Right lobe of liver (tissue), 6 donors: ENCODE measurements at regions not wholly inside any gene's neighbourhood (a gene's known extent, or its start where the extent isn't known, plus 50 kb on each side); places are given as distances from the start of the nearest gene placed in this dataset.
A peak's percentile ranks its signal among the peaks of the same experiment; 100 is the strongest.

Experiments used
- ATAC-seq, 4 donors: fragments of 200-7000 bp; cut with Tn5 transposase; one replicate each; pipeline ENCODE4 v1.9.1; 2020; ENCODE audit warnings: mild to moderate bottlenecking in 4 of 4, moderate library complexity in 4 of 4
- DNase-seq, 3 donors: peaks; one replicate each; pipeline ENCODE4 v3.0.0-alpha.2; 2020
- H3K27ac ChIP-seq, 3 donors: fragments of 200-600 bp; one replicate each; pipeline ENCODE4 v1.8.0; 2022
- H3K27me3 ChIP-seq, 2 donors: fragments of 200-600 bp; one replicate each; pipeline ENCODE4 v1.8.0; 2022
- H3K36me3 ChIP-seq, 4 donors: fragments of 200-600 bp; sonication (generic) in 1 of 4; one replicate each; pipeline versions ENCODE4 v1.5.1 to v1.8.0; 2017 to 2022; ENCODE audit warnings: control low read depth in 1 of 4
- H3K4me1 ChIP-seq, 4 donors: fragments of 200-600 bp; sonication (generic) in 1 of 4; one replicate each; pipeline versions ENCODE4 v1.5.1 to v1.8.0; 2017 to 2022; ENCODE audit warnings: control low read depth in 1 of 4
- H3K4me3 ChIP-seq, 3 donors: fragments of 200-600 bp; one replicate each; pipeline ENCODE4 v1.8.0; 2022
- H3K9me3 ChIP-seq, 4 donors: fragments of 200-600 bp; sonication (generic) in 1 of 4; one replicate each; pipeline versions ENCODE4 v1.5.1 to v1.8.0; 2017 to 2022; ENCODE audit warnings: control low read depth in 1 of 4
- POLR2A ChIP-seq: fragments of 450-650 bp; IDR thresholded peaks from one replicate; pipeline ENCODE4 v1.6.1; 2017; ENCODE audit warnings: antibody characterized with exemption, mild to moderate bottlenecking
- WGBS: methylation state at CpG from one replicate; pipeline ENCODE4 v1.1.6; 2018; ENCODE audit warnings: low coverage, low lambda C conversion rate; ENCODE audit not compliant: insufficient coverage; ENCODE audit errors: missing lambda C conversion rate; 5-methylcytosine and 5-hydroxymethylcytosine counted together
- intact Hi-C, 2 donors: fragments of 100-400 bp; cut with DNase I; formaldehyde crosslinking; loops; one replicate each; pipeline versions ENCODE4 v1.11.2 to v1.14.1; 2022
- TF ChIP-seq, protein P1 (sequence below), 4 donors: fragments of 200-600 bp in 3 of 4; fragments of 450-650 bp in 1 of 4; IDR thresholded peaks; one replicate each; pipeline versions ENCODE4 v1.5.1 to v1.8.0; 2016 to 2022; ENCODE audit warnings: antibody characterized with exemption in 4 of 4, mild to moderate bottlenecking in 2 of 4
- donor health status: DM: no; HTN: yes; CAD: no.
- donor health status: DM: no; HTN: no; CAD: no.
- donor health status: DM: no; HTN: no; CAD: no.
- donor health status: DM: no; HTN: yes; CAD: no.
- donor health status: DM: no; HTN: yes; CAD: no.

DNA sequence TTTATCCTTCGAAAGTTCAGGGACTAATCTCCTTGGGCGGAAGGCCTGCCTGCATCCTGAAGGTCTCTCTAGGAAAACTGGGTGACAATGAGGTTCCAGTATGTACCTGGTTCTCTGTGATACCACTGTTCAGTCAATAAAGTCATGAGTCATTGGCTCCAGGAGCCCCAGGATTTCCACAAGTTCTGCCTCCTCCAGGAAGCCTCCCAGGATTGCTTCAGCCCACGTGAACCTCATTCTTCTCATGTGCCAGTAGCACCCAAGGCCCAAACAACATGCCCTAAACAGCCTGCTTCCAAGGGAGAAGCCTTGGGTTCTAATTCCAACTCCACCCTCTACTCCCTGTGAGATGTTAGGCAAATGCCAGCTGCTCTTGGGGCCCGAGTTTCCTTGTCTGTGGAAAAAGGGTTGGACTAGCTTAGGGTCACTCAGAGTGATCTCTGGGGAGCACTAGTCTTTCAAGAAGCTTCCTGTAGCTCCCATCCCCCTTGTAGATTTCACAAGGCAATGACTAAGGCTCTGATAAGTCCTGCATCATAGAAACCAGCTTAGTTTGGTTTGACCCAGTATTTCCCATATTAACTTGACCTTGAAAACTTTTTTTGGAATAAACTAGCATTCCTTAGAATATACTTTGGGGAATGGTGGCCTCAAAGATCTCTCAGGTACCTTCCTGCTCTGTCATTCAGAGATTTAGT lies 118.3 kb upstream of the ATP2B2 start:
- H3K9me3 ChIP-seq = no peaks in the 10 kb centered on the region
- no peak overlapping the region for H3K27ac ChIP-seq
- H3K36me3 ChIP-seq = no peaks in the 10 kb centered on the region
- DNase-seq (no peak), ATAC-seq (no peak)
- intact Hi-C loops = no loop called here
- no peak overlapping the region for H3K4me3 ChIP-seq
- TF ChIP-seq POLR2A = no peak
- TF ChIP-seq, protein P1, sequence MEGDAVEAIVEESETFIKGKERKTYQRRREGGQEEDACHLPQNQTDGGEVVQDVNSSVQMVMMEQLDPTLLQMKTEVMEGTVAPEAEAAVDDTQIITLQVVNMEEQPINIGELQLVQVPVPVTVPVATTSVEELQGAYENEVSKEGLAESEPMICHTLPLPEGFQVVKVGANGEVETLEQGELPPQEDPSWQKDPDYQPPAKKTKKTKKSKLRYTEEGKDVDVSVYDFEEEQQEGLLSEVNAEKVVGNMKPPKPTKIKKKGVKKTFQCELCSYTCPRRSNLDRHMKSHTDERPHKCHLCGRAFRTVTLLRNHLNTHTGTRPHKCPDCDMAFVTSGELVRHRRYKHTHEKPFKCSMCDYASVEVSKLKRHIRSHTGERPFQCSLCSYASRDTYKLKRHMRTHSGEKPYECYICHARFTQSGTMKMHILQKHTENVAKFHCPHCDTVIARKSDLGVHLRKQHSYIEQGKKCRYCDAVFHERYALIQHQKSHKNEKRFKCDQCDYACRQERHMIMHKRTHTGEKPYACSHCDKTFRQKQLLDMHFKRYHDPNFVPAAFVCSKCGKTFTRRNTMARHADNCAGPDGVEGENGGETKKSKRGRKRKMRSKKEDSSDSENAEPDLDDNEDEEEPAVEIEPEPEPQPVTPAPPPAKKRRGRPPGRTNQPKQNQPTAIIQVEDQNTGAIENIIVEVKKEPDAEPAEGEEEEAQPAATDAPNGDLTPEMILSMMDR (IDR thresholded peaks at IDR 0.05) = no peak
- WGBS = 75% methylated on average over 4 of the region's 4 CpGs
- H3K4me1 ChIP-seq = no peaks in the 10 kb centered on the region
- H3K27me3 ChIP-seq = no peaks in the 10 kb centered on the region

DNA sequence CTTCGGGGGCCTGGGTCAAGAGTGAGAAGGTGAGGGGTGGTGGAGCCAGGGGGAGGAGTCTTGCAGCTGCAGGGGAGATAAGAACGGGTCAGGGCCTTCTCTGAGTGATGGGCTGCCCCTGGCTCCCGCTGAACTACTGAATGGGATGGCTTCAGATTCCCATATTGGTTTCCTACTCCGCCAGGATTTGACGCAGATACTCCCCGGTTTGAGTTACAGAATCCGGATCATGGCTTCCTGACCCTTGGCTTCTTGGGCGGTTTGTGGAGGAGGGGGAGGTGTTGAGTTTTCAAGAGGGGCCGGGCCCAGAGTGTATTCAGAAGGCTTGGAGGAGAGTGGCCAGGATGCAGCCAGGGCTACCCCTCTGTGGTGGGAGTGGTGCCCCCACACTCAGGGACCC lies 119.9 kb upstream of the ATP2B2 start:
- ATAC-seq (no peak), DNase-seq (no peak)
- no peak for TF ChIP-seq POLR2A
- TF ChIP-seq, protein P1 (IDR thresholded peaks at IDR 0.05) = no peak
- no peak overlapping the region for H3K27ac ChIP-seq
- H3K27me3 ChIP-seq = no peaks in the 10 kb centered on the region
- H3K36me3 ChIP-seq = no peaks in the 10 kb centered on the region
- intact Hi-C loops = no loop called here
- H3K9me3 ChIP-seq = no peaks in the 10 kb centered on the region
- 60% methylated on average over 5 of the region's 9 CpGs for WGBS
- no peak overlapping the region for H3K4me3 ChIP-seq
- H3K4me1 ChIP-seq = no peaks in the 10 kb centered on the region

DNA sequence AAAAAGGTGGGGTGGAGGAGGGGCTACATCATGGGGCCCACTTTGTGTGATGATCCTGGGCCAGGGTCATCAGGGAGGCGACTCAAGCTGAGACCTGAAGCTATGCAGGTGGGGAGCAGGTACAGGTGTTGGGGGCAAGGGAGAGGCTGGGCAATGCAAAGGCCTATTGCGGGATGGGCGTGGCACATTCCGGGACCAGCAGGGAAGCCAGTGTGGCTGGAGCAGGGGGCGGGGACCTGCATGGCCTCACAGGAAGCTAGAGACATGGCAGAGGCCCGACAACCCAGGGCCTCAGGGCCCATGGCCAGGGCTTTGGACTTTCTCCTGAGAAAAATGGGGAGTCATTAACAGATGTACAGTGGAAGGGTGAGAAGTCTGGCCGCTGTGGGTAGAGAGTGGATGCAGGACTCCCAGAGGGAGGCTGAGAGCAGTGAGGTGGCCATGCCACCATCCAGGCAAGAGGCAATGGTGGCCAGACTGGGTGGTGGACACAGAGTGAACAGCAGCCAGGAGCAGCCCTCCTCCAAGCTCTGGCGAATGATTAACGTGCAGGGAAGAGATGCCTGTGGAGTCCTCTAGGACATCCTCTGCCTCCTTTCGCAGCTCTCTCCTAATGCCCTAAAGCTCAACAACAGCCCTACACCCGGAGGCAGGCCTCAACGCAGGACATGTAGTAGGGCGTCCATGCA lies 122.6 kb upstream of the ATP2B2 start:
- no peak for TF ChIP-seq POLR2A
- TF ChIP-seq, protein P1 (IDR thresholded peaks at IDR 0.05) = no peak
- DNase-seq (no peak), ATAC-seq (peak in 3 of 4 donors; percentile 41 to 62 (median 53))
- no peaks in the 10 kb centered on the region for H3K27me3 ChIP-seq
- H3K4me3 ChIP-seq = no peak overlapping the region
- H3K9me3 ChIP-seq = no peaks in the 10 kb centered on the region
- no peaks in the 10 kb centered on the region for H3K4me1 ChIP-seq
- intact Hi-C loops = no loop called here
- no peak overlapping the region for H3K27ac ChIP-seq
- no peaks in the 10 kb centered on the region for H3K36me3 ChIP-seq
- 61% methylated on average over 6 of the region's 13 CpGs for WGBS

DNA sequence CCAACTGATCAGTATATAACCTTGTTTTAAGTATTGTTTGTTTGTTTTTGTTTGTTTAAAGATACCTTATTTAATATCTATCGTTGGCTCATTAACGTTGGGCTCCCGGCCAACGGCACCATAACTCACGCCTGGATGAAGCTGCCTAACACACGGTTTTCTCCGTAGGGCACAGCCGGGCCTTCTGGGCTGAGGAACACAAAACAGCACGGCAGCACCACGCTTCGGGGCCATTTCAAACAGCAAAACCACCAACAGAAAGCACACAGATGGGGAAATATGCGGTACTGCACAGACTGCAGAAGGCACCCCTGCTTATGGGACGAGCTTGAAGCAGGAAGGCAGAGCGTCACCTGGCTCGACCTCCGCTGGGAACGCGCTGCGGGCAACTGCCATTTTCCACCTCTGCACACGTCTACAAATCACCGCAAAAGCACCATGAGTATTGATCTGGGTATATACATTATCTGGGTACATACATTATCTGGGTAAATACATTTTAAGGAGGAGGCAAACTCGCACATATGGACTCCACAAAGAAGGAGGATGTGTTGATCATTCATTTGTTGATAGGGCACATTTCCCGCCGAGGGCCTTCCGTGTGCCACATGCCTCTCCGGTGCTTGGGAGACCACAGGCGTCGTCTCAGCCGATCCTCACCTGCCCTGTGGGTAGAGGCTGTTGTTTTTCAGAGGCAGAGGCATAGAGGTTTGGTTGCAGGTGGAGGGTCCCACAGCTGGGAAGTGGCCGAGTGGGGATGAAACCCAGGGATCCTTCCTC lies 123.7 kb upstream of the ATP2B2 start:
- no peak for TF ChIP-seq POLR2A
- TF ChIP-seq, protein P1 (IDR thresholded peaks at IDR 0.05) = no peak

More for the DNA sequence above, 123.7 kb upstream of the ATP2B2 start:
- intact Hi-C loops = no loop called here
- H3K27me3 ChIP-seq = no peaks in the 10 kb centered on the region
- H3K9me3 ChIP-seq = no peaks in the 10 kb centered on the region
- H3K4me1 ChIP-seq = no peaks in the 10 kb centered on the region
- no peak overlapping the region for H3K4me3 ChIP-seq
- WGBS = 74% methylated on average over 13 of the region's 30 CpGs
- no peaks in the 10 kb centered on the region for H3K36me3 ChIP-seq
- ATAC-seq (no peak), DNase-seq (no peak)
- no peak overlapping the region for H3K27ac ChIP-seq
